ENCODE measurements at regions not wholly inside any gene's neighbourhood (a gene's known extent, or its start where the extent isn't known, plus 50 kb on each side); places are given as distances from the start of the nearest gene placed in this dataset.

- no peak for TF ChIP-seq ZNF274 (IDR thresholded peaks at IDR 0.05; ENCODE audit: low read depth, low read length)
- no peak for TF ChIP-seq YY1 (IDR thresholded peaks at IDR 0.05; ENCODE audit: insufficient read depth, insufficient read length)
- TF ChIP-seq SUZ12 (IDR thresholded peaks at IDR 0.05; ENCODE audit: extremely low read depth, insufficient read depth, insufficient read length), result no peak
These were observed 746.3 kb downstream of the SATB2 start for GRCh38 chr2:198711484-198711883.
